OCI-LY7 (cell line): ENCODE measurements at regions not wholly inside any gene's neighbourhood (a gene's known extent, or its start where the extent isn't known, plus 50 kb on each side); places are given as distances from the start of the nearest gene placed in this dataset.

Experiments
- BruUV-seq: library from RNA; stranded (reverse); fragments of 400-500 nt; replicated peaks from 2 replicates; lab custom pipeline; 2021; lab: Mats Ljungman, UMichigan
- CTCF ChIA-PET: fragments of 300-600 bp; sonication (Branson Sonifier 250); formaldehyde crosslinking; loops from one replicate; lab custom pipeline; 2022; ENCODE audit warnings: antibody characterized with exemption; ENCODE audit not compliant: unreplicated experiment; lab: Charles Lee
- POLR2A ChIA-PET: fragments of 300-600 bp; sonication (Branson Sonifier 250); formaldehyde crosslinking; loops from one replicate; lab custom pipeline; 2022; ENCODE audit warnings: antibody characterized with exemption; lab: Charles Lee
- DNase-seq: peaks from one replicate; pipeline ENCODE4 v3.0.0-alpha.2; 2015; ENCODE audit warnings: low spot score
- H2AFZ ChIP-seq: fragments of 200-600 bp; sonication (generic), shearing (Covaris generic); 2 replicates; pipeline ENCODE4 v1.6.1; 2014; ENCODE audit warnings: mild to moderate bottlenecking, antibody characterized with exemption, low read length, moderate library complexity
- H3K27ac ChIP-seq: fragments of 200-600 bp; sonication (generic); 2 replicates; pipeline ENCODE4 v1.5.1; 2014; ENCODE audit warnings: mixed run types, low read depth, mild to moderate bottlenecking, moderate library complexity, low read length, inconsistent platforms; ENCODE audit not compliant: poor library complexity, severe bottlenecking
- H3K36me3 ChIP-seq: fragments of 200-600 bp; sonication (generic); 2 replicates; pipeline ENCODE4 v1.6.1; 2014; ENCODE audit warnings: mild to moderate bottlenecking, antibody characterized with exemption, low read length, moderate library complexity, mixed read lengths; ENCODE audit not compliant: insufficient read depth
- H3K4me1 ChIP-seq: fragments of 200-600 bp; sonication (generic); 2 replicates; pipeline ENCODE4 v1.5.1; 2014; ENCODE audit warnings: mild to moderate bottlenecking, low read length; ENCODE audit not compliant: insufficient read depth, poor library complexity, severe bottlenecking
- H3K4me2 ChIP-seq: fragments of 200-600 bp; sonication (generic); 2 replicates; pipeline ENCODE4 v1.6.1; 2014; ENCODE audit warnings: mild to moderate bottlenecking, low read length
- H3K4me3 ChIP-seq: fragments of 200-600 bp; sonication (generic); 2 replicates; pipeline ENCODE4 v1.5.1; 2014; ENCODE audit warnings: mild to moderate bottlenecking, low read depth, low read length; ENCODE audit not compliant: poor library complexity, severe bottlenecking
- H3K79me2 ChIP-seq: fragments of 200-600 bp; sonication (generic); 2 replicates; pipeline ENCODE4 v1.6.1; 2016; ENCODE audit warnings: low read depth, mild to moderate bottlenecking, low read length, moderate library complexity, mixed read lengths; ENCODE audit not compliant: insufficient read depth
- H3K9me2 ChIP-seq: fragments of 200-600 bp; sonication (generic); 2 replicates; pipeline ENCODE4 v1.6.1; 2016; ENCODE audit warnings: mild to moderate bottlenecking, low read length, mixed read lengths; ENCODE audit not compliant: insufficient read depth
- H3K9me3 ChIP-seq: fragments of 200-600 bp; sonication (generic); 2 replicates; pipeline ENCODE4 v1.6.1; 2014; ENCODE audit warnings: mild to moderate bottlenecking, mixed run types, low read length, mixed read lengths
- H4K20me1 ChIP-seq: fragments of 200-600 bp; sonication (generic); 2 replicates; pipeline ENCODE4 v1.6.1; 2014; ENCODE audit warnings: mild to moderate bottlenecking, antibody characterized with exemption, low read length, moderate library complexity, mixed read lengths; ENCODE audit not compliant: insufficient read depth
- EZH2phosphoT487 ChIP-seq: fragments of 200-600 bp; sonication (generic); IDR thresholded peaks from 2 replicates; pipeline ENCODE4 v1.6.1; 2018; ENCODE audit warnings: low read depth, borderline replicate concordance, mild to moderate bottlenecking, mixed run types, antibody characterized with exemption, low read length, moderate library complexity, mixed read lengths
- intact Hi-C: fragments of 100-400 bp; cut with micrococcal nuclease; formaldehyde crosslinking; loops from one replicate; pipeline ENCODE4 v1.10.0; 2022; ENCODE audit not compliant: unreplicated experiment
- TF ChIP-seq, protein P1 (sequence below): fragments of 200-600 bp; sonication (generic); conservative IDR thresholded peaks from 2 replicates; pipeline ENCODE4 v1.5.1; 2014; ENCODE audit warnings: mild to moderate bottlenecking, antibody characterized with exemption, low read length, moderate library complexity, mixed read lengths

DNA sequence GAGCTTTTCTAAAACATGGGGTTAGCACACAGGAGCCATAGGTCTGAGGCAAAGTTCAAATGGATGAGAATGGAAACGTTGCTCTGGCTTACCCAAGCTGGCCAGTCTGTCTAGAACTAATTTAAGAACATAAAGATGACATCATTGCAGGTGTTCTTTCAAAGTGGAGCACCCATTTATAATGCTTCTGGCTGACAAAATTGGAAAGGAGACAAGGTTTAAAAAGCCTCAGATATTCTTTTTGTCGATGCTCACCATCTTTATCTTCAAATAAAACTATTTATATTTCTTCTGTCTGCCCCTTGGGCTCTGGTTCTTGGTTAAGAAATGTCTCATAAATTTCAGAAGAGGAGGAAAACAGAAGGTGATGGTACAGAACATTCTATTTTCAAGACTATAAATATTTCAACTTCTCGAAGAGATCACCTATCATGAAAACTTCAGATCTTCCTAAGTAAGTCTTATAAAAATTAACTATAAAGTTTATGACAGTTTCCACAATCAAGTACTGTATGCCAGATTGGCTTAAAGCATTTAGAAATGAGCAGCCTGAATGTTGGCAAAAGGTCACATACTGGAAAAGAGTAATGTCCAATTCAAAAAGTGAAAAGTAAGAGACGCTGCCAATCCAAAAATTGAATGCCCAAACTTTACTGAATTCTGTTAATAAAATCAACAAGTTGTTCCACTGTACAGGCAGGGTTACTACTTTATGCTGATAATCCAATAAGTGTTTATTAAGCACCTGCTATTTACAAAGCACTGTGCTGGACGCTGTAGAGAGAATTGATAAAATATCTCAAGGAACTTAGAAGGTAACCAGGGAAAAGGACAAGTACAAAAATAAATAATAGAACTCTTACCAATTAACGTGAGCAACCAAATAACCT lies 92.0 kb downstream of the ETS2 start:
- CTCF ChIA-PET: no interaction called here
- Histone ChIP-seq H3K4me1 (peaks cover 31% of the 10 kb centered on the region), H3K4me2 (peak overlapping the region; percentile 57), H3K79me2 (no peaks in the 10 kb centered on the region), H3K4me3 (no peak overlapping the region), H4K20me1 (no peaks in the 10 kb centered on the region), H3K36me3 (no peaks in the 10 kb centered on the region), H3K9me2 (no peaks in the 10 kb centered on the region), H2AFZ (peak overlapping the region; percentile 31; the same call in 1 of the 2 replicates), H3K9me3 (0 out of 2 replicates have a peak, but pooled peaks cover 5% of the 10 kb centered on the region), H3K27ac (peak overlapping the region; percentile 56)
- POLR2A ChIA-PET: no interaction called here
- TF ChIP-seq EZH2phosphoT487: no peak
- TF ChIP-seq, protein P1, sequence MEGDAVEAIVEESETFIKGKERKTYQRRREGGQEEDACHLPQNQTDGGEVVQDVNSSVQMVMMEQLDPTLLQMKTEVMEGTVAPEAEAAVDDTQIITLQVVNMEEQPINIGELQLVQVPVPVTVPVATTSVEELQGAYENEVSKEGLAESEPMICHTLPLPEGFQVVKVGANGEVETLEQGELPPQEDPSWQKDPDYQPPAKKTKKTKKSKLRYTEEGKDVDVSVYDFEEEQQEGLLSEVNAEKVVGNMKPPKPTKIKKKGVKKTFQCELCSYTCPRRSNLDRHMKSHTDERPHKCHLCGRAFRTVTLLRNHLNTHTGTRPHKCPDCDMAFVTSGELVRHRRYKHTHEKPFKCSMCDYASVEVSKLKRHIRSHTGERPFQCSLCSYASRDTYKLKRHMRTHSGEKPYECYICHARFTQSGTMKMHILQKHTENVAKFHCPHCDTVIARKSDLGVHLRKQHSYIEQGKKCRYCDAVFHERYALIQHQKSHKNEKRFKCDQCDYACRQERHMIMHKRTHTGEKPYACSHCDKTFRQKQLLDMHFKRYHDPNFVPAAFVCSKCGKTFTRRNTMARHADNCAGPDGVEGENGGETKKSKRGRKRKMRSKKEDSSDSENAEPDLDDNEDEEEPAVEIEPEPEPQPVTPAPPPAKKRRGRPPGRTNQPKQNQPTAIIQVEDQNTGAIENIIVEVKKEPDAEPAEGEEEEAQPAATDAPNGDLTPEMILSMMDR: no peak
- intact Hi-C loops: no loop called here
- peak; percentile 68 for DNase-seq
- no TSS peak for BruUV-seq

GRCh38 chr21:38894899-38895298 lies 89.2 kb downstream of the ETS2 start:
- Histone ChIP-seq H4K20me1 (no peaks in the 10 kb centered on the region), H3K27ac (no peak overlapping the region), H3K9me3 (0 out of 2 replicates have a peak, but pooled peaks cover 10% of the 10 kb centered on the region), H3K4me1 (peaks cover 31% of the 10 kb centered on the region), H3K9me2 (no peaks in the 10 kb centered on the region), H3K79me2 (no peaks in the 10 kb centered on the region), H2AFZ (no peak overlapping the region), H3K4me2 (no peak overlapping the region), H3K36me3 (no peaks in the 10 kb centered on the region), H3K4me3 (no peak overlapping the region)
- TF ChIP-seq EZH2phosphoT487: no peak
- TF ChIP-seq, protein P1: no peak
- DNase-seq: no peak
- intact Hi-C loops: no loop called here
- ChIA-PET CTCF (no interaction called here), POLR2A (interaction anchor here (1.4 to 1.7 kb wide), 3 partner anchors 8 to 20 kb away, joined by 3 to 7 read pairs (median 4); no protein-coding TSS in a partner anchor)
- BruUV-seq: no TSS peak
